Calu3 (cell line): ENCODE measurements at regions not wholly inside any gene's neighbourhood (a gene's known extent, or its start where the extent isn't known, plus 50 kb on each side); places are given as distances from the start of the nearest gene placed in this dataset.

Experiments
- BruUV-seq: library from RNA; stranded (reverse); fragments of 400-500 nt; replicated peaks from 2 replicates; lab custom pipeline; 2021; lab: Mats Ljungman, UMichigan
- CTCF ChIA-PET: fragments of 300-600 bp; sonication (Branson Sonifier 250); formaldehyde crosslinking; loops from one replicate; lab custom pipeline; 2022; ENCODE audit warnings: antibody characterized with exemption; lab: Charles Lee
- DNase-seq: peaks from one replicate; pipeline ENCODE4 v3.0.0; 2022
- H3K27ac Mint-ChIP-seq: one replicate; pipeline ENCODE4 v1.8.0; 2022; ENCODE audit warnings: mixed read lengths; ENCODE audit not compliant: unreplicated experiment
- H3K27me3 Mint-ChIP-seq: one replicate; pipeline ENCODE4 v1.8.0; 2022; ENCODE audit warnings: mixed read lengths; ENCODE audit not compliant: unreplicated experiment
- H3K36me3 Mint-ChIP-seq: one replicate; pipeline ENCODE4 v1.8.0; 2022; ENCODE audit warnings: mild to moderate bottlenecking, moderate library complexity, mixed read lengths; ENCODE audit not compliant: insufficient read depth, unreplicated experiment
- H3K4me1 Mint-ChIP-seq: one replicate; pipeline ENCODE4 v1.8.0; 2022; ENCODE audit warnings: mild to moderate bottlenecking, low read depth, mixed read lengths; ENCODE audit not compliant: unreplicated experiment
- H3K4me3 Mint-ChIP-seq: one replicate; pipeline ENCODE4 v1.8.0; 2022; ENCODE audit warnings: mild to moderate bottlenecking, low read depth, moderate library complexity, mixed read lengths; ENCODE audit not compliant: unreplicated experiment
- H3K9me3 Mint-ChIP-seq: one replicate; pipeline ENCODE4 v1.8.0; 2022; ENCODE audit warnings: low read depth, mixed read lengths; ENCODE audit not compliant: unreplicated experiment
- intact Hi-C: fragments of 100-400 bp; cut with micrococcal nuclease; formaldehyde crosslinking; loops from one replicate; pipeline ENCODE4 v1.10.0; 2022; ENCODE audit not compliant: unreplicated experiment
- TF ChIP-seq, protein P1 (sequence below): fragments of 200-600 bp; IDR thresholded peaks from one replicate; pipeline ENCODE4 v1.8.0; 2022; ENCODE audit warnings: antibody characterized with exemption; ENCODE audit not compliant: unreplicated experiment

- DNase-seq, result no peak
- intact Hi-C loops, result no loop called here
- CTCF ChIA-PET, result no interaction called here
- Mint-ChIP-seq H3K4me1 (no peaks in the 10 kb centered on the region), H3K9me3 (peaks cover 8% of the 10 kb centered on the region), H3K27ac (no peak overlapping the region), H3K4me3 (no peak overlapping the region), H3K36me3 (no peaks in the 10 kb centered on the region), H3K27me3 (no peaks in the 10 kb centered on the region)
- TF ChIP-seq, protein P1, sequence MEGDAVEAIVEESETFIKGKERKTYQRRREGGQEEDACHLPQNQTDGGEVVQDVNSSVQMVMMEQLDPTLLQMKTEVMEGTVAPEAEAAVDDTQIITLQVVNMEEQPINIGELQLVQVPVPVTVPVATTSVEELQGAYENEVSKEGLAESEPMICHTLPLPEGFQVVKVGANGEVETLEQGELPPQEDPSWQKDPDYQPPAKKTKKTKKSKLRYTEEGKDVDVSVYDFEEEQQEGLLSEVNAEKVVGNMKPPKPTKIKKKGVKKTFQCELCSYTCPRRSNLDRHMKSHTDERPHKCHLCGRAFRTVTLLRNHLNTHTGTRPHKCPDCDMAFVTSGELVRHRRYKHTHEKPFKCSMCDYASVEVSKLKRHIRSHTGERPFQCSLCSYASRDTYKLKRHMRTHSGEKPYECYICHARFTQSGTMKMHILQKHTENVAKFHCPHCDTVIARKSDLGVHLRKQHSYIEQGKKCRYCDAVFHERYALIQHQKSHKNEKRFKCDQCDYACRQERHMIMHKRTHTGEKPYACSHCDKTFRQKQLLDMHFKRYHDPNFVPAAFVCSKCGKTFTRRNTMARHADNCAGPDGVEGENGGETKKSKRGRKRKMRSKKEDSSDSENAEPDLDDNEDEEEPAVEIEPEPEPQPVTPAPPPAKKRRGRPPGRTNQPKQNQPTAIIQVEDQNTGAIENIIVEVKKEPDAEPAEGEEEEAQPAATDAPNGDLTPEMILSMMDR, result no peak
- no TSS peak for BruUV-seq
Observed at GRCh38 chr1:166703726-166704462, 135.4 kb upstream of the POGK start.

- TF ChIP-seq, protein P1, result no peak
- no peak overlapping the region for H3K4me3 Mint-ChIP-seq
- H3K4me1 Mint-ChIP-seq, result no peaks in the 10 kb centered on the region
- H3K27ac Mint-ChIP-seq, result no peak overlapping the region
- CTCF ChIA-PET, result no interaction called here
- no peaks in the 10 kb centered on the region for H3K27me3 Mint-ChIP-seq
- H3K9me3 Mint-ChIP-seq, result peaks cover 7% of the 10 kb centered on the region
- no peaks in the 10 kb centered on the region for H3K36me3 Mint-ChIP-seq
- no TSS peak for BruUV-seq
- intact Hi-C loops, result no loop called here
- DNase-seq, result no peak
Observed at GRCh38 chr1:166705376-166706289, 133.6 kb upstream of the POGK start.

DNA sequence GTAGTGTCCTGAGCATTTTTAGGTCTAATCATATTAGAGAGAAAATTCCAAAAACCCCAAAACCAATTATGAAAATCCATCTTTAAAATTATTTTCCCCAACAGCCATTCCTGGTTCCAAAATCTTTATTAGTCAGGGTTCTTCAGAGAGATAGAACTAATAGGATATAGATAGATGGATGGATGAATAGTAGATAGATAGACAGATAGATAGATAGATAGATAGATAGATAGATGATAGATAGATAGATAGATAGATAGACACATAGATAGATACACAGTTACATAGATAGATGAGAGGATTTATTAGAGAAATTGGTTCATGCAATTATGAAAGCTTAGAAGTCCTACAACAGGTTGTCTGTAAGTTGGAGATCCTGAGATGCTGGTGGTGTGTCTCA, 122.7 kb upstream of the POGK start:
- Mint-ChIP-seq H3K4me1 (no peaks in the 10 kb centered on the region), H3K36me3 (no peaks in the 10 kb centered on the region), H3K4me3 (no peak overlapping the region), H3K27me3 (no peaks in the 10 kb centered on the region), H3K27ac (no peak overlapping the region), H3K9me3 (peaks cover 9% of the 10 kb centered on the region)
- CTCF ChIA-PET, result no interaction called here
- BruUV-seq, result no TSS peak
- TF ChIP-seq, protein P1, result no peak
- DNase-seq, result no peak
- intact Hi-C loops, result no loop called here

GRCh38 chr1:166721145-166721544, 118.1 kb upstream of the POGK start:
- H3K4me1 Mint-ChIP-seq, result no peaks in the 10 kb centered on the region
- no peaks in the 10 kb centered on the region for H3K36me3 Mint-ChIP-seq
- intact Hi-C loops, result no loop called here
- H3K27me3 Mint-ChIP-seq, result no peaks in the 10 kb centered on the region
- TF ChIP-seq, protein P1, result no peak
- H3K9me3 Mint-ChIP-seq, result peaks cover 14% of the 10 kb centered on the region
- H3K27ac Mint-ChIP-seq, result no peak overlapping the region
- DNase-seq, result no peak
- BruUV-seq, result no TSS peak
- CTCF ChIA-PET, result no interaction called here
- no peak overlapping the region for H3K4me3 Mint-ChIP-seq
